Activated CD8-positive, alpha-beta T cell treated with anti-CD3 and anti-CD28 coated beads for 36 hours (primary cell): ENCODE measurements at regions not wholly inside any gene's neighbourhood (a gene's known extent, or its start where the extent isn't known, plus 50 kb on each side); places are given as distances from the start of the nearest gene placed in this dataset.

Experiments
- ATAC-seq: fragments of 200-7000 bp; cut with Tn5 transposase; one replicate; pipeline ENCODE4 v1.10.0; 2021; ENCODE audit warnings: mild to moderate bottlenecking, moderate library complexity
- CTCF ChIA-PET: fragments of 350-600 bp; sonication (Branson Sonifier 250); formaldehyde crosslinking; loops from one replicate; lab custom pipeline; 2021; ENCODE audit warnings: antibody characterized with exemption; lab: Charles Lee
- POLR2A ChIA-PET: fragments of 350-600 bp; sonication (Branson Sonifier 250); formaldehyde crosslinking; loops from one replicate; lab custom pipeline; 2021; ENCODE audit warnings: antibody characterized with exemption; lab: Charles Lee
- DNase-seq: peaks from one replicate; pipeline ENCODE4 v3.0.0-alpha.2; 2020
- H3K27ac Mint-ChIP-seq: one replicate; pipeline ENCODE4 v1.8.0; 2021; ENCODE audit warnings: mild to moderate bottlenecking, mixed read lengths
- H3K27me3 Mint-ChIP-seq: one replicate; pipeline ENCODE4 v1.8.0; 2021; ENCODE audit warnings: mixed read lengths
- H3K36me3 Mint-ChIP-seq: one replicate; pipeline ENCODE4 v1.8.0; 2021; ENCODE audit warnings: low read depth, mixed read lengths
- H3K4me1 Mint-ChIP-seq: one replicate; pipeline ENCODE4 v1.8.0; 2021; ENCODE audit warnings: low read depth, mixed read lengths
- H3K4me3 Mint-ChIP-seq: one replicate; pipeline ENCODE4 v1.8.0; 2021; ENCODE audit warnings: mild to moderate bottlenecking, moderate library complexity, mixed read lengths
- H3K9me3 Mint-ChIP-seq: one replicate; pipeline ENCODE4 v1.8.0; 2021; ENCODE audit warnings: mixed read lengths
- CTCF ChIP-seq: fragments of 200-600 bp; IDR thresholded peaks from one replicate; pipeline ENCODE4 v1.8.0; 2022; ENCODE audit warnings: antibody characterized with exemption, mild to moderate bottlenecking
- intact Hi-C: fragments of 100-400 bp; cut with micrococcal nuclease; formaldehyde crosslinking; loops from one replicate; pipeline ENCODE4 v1.10.0; 2022

- Mint-ChIP-seq H3K4me3 (no peak overlapping the region), H3K4me1 (no peaks in the 10 kb centered on the region), H3K9me3 (no peaks in the 10 kb centered on the region), H3K27me3 (no peaks in the 10 kb centered on the region), H3K27ac (no peak overlapping the region), H3K36me3 (no peaks in the 10 kb centered on the region)
- DNase-seq, result no peak
- CTCF ChIA-PET, result no interaction called here
- POLR2A ChIA-PET, result no interaction called here
- intact Hi-C loops, result no loop called here
- no peak for TF ChIP-seq CTCF
- ATAC-seq, result no peak
Observed at GRCh38 chr5:21603796-21604195, 1249.3 kb downstream of the CDH12 start.

- POLR2A ChIA-PET, result no interaction called here
- Mint-ChIP-seq H3K36me3 (no peaks in the 10 kb centered on the region), H3K9me3 (peaks cover 7% of the 10 kb centered on the region), H3K4me3 (no peak overlapping the region), H3K27me3 (no peaks in the 10 kb centered on the region), H3K4me1 (no peaks in the 10 kb centered on the region), H3K27ac (no peak overlapping the region)
- ATAC-seq (no peak), DNase-seq (no peak)
- CTCF ChIA-PET, result no interaction called here
- no peak for TF ChIP-seq CTCF
- intact Hi-C loops, result no loop called here
Observed at GRCh38 chr5:21594566-21594965, 1258.6 kb downstream of the CDH12 start.

GRCh38 chr5:21593261-21593660 lies 1259.9 kb downstream of the CDH12 start:
- ATAC-seq (no peak), DNase-seq (no peak)
- Mint-ChIP-seq H3K36me3 (no peaks in the 10 kb centered on the region), H3K27ac (no peak overlapping the region), H3K27me3 (no peaks in the 10 kb centered on the region), H3K9me3 (peaks cover 7% of the 10 kb centered on the region), H3K4me3 (no peak overlapping the region), H3K4me1 (no peaks in the 10 kb centered on the region)
- ChIA-PET POLR2A (no interaction called here), CTCF (no interaction called here)
- intact Hi-C loops, result no loop called here
- no peak for TF ChIP-seq CTCF

- no peak for ATAC-seq
- Mint-ChIP-seq H3K27me3 (no peaks in the 10 kb centered on the region), H3K4me3 (no peak overlapping the region), H3K27ac (no peak overlapping the region), H3K4me1 (no peaks in the 10 kb centered on the region), H3K36me3 (peaks cover 14% of the 10 kb centered on the region), H3K9me3 (peaks cover 12% of the 10 kb centered on the region)
- intact Hi-C loops, result no loop called here
- TF ChIP-seq CTCF, result no peak
- POLR2A ChIA-PET, result no interaction called here
- CTCF ChIA-PET, result no interaction called here
- DNase-seq, result no peak
Observed at GRCh38 chr5:21581508-21581907, 1271.6 kb downstream of the CDH12 start.

- Mint-ChIP-seq H3K27ac (no peak overlapping the region), H3K9me3 (peaks cover 10% of the 10 kb centered on the region), H3K27me3 (no peaks in the 10 kb centered on the region), H3K36me3 (peaks cover 5% of the 10 kb centered on the region), H3K4me3 (no peak overlapping the region), H3K4me1 (no peaks in the 10 kb centered on the region)
- TF ChIP-seq CTCF, result no peak
- CTCF ChIA-PET, result no interaction called here
- intact Hi-C loops, result no loop called here
- DNase-seq (no peak), ATAC-seq (no peak)
- POLR2A ChIA-PET, result no interaction called here
Observed at GRCh38 chr5:21574961-21575360, 1278.2 kb downstream of the CDH12 start.
